ENCODE measurements at regions not wholly inside any gene's neighbourhood (a gene's known extent, or its start where the extent isn't known, plus 50 kb on each side); places are given as distances from the start of the nearest gene placed in this dataset.

DNA sequence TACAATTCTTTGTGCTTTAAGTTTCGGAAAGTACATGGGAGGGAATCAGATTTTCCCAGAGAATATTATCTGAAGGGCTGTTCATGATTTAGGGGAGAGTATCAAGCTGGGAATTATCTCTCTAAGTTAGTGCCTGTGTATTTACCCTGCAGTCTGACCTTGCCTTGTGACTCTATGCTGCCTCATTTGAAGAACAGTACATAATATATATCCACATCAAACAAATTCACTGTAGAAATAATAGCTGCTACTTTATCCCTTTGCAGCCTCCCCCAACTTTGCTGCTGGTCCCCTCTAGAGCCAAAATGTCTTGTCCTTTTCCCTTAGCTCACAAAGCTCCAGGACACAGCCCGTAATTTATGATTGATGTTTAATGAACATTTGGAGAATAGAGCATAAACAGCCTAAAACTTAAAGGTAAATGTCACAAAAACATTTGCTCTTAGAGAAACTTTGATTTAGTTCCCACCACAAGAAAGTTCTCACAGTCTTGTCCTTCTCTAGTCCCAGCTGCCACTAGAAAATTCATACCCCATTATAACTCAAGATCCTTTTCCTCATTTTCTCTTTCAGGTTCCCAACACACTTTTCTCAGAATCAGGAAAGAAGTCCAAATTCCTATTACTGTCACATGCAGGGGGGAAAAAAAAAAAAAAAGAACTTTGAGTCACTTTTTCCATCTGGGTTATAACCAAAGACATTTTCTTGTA is 1009.6 kb downstream of the FLRT2 start:
- no peak for DNase-seq

DNA sequence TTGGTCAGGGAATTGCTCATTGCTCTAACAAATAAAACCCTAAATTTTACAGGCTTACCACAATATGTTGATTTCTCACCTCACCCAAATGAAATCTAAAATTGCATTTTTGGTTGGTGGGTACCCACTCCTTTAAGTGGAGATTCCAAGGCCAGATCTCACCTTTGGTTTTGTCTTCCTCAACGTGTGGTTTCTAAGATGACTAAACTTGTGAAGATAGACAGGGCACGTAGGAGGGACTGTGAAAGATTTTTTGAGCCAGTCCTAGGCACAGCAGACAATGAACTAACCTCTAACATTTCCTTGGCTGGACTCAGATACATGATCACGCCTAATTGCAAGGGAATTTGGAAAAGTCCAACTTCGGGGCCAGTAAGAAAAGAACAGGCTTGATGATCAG is 1003.9 kb downstream of the FLRT2 start:
- DNase-seq: no peak

DNA sequence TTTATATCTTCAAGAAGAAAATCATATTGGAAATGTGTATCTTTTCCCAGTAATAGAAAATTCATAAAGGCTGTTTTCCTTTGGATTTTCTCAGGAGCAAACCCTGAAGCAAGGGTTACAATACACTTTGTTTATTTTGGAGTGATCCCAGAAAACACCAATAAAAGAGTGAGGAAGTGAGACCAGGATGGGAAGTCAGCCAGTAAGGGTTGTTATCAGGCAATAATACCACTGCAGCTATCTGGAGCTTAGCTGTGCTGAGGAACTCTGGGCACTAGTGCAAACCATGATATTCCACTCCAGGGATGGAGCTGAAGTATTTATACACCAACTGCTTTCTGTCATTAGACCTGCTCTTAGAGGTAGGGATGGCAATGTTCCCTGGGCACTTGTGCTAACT is 1002.3 kb downstream of the FLRT2 start:
- DNase-seq: no peak

DNA sequence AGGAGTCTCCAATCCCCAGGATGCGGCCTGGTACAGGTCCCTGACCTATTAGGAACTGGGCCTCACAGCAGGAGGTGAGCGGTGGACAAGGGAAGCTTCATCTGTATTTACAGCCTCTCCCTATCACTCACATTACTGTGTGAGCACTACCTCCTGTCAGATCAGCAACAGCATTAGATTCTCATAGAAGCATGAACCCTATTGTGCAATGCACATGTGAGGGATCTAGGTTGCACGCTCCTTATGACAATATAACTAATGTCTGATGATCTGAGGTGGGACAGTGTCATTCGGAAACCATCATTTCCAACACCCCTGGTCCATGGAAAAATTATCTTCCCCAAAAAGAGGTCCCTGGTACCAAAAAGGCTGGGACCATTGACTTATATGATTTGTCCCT is 1000.5 kb downstream of the FLRT2 start:
- no peak for DNase-seq

DNA sequence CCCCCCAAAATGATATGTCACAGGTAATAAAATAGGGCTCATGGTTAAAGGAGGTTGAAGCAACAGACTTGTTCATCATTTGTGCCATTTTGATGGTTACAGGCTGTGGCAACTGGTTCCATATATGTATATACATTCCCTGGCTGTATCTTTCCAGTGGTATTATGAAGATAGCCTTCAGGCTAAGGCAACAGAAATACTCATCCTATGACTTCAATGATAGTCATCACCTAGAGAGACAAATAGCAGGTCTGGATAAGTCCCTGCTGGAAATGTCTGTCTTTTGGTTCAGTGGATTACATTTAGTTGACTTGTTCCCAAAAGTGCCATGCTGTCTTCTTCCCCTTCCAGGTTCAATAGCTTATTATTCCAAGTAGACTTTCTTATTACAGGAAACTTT is 997.4 kb downstream of the FLRT2 start:
- DNase-seq: no peak

DNA sequence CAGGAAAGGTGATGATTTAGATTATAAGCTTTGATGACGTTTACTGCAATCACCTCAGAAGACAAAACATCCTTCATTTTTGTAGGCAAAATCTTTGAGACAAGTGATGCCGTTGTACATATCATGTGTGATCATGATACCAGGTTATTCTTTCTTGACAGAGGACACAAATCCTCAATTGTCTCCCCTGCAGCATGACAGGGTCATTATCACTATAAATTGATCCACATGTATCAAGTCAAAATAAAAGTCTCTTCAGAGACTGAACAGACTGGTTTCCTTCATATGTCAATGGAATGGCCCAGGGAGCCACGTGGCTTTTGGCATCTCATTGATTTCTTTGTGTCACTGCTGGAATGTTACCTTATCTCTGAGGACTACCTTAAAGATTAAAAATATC is 995.7 kb downstream of the FLRT2 start:
- DNase-seq: no peak

DNA sequence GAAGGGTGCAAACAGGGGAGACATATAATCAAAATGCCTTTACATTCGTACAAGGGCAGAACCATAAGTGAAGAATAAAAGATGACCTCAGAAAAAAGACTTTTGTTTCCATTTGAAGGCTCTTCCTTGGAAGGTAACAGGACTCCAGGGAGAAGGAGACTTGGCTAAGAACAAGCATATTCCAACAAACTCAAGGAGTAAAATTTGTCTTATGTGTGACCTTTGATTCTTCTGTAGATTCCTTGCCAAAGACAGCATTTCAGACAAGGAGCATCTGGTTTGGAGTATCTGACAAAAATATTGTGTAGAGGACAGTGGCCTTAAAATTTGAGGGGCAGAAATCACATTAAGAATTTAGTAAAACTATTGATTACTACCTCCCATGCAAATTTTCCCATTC is 991.9 kb downstream of the FLRT2 start:
- no peak for DNase-seq

DNA sequence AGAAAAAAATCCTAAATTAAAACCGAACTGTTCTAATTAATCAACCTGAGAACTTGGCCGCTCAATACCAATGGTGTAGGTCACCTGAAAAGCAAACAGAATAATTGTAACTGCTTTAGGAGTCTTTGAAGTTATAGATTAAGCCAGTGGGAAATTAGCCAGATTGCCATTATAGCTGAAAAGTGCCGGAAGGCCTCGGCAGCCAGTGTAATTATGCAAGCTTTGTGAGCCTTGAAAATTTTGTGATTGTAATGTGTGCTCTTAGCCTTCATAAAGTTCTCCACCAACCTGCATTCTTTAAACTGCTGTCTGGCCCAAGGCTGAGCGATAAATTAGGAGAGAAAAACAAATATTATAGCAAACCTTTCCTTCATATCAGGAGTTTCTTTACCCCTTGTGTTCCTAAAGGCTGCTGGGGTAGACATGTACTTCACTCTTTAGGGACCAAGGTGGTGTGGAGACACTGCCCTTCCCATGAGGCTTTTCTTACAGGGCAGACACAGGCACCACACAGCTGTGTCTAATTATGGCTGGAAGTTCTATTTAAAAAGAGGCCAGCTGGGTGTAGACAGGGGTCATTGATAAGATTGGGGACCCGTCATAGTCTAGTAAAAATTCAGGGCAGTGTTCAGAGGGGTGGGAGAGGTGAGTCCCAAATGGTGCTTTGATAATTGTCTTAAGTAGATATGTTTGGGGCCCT is 991.2 kb downstream of the FLRT2 start:
- DNase-seq: no peak

DNA sequence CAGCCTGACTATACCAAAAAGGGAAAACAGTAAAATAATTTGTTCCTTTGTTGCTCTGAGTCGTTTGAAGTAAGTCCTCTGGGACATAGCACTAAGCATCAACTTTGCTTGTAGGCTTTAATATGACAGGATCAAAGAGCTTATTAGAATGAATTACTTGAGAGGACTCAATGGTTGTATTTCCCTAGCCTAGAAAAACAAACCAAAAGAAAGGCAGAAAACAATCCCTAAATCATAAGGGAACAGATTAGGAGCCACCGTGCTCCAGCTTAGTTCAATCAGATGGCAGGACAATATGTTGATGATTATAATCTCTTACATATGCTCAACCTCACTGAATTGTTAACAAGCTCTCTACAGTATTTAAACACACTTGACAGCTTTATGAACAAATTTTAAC is 988.4 kb downstream of the FLRT2 start:
- no peak for DNase-seq

DNA sequence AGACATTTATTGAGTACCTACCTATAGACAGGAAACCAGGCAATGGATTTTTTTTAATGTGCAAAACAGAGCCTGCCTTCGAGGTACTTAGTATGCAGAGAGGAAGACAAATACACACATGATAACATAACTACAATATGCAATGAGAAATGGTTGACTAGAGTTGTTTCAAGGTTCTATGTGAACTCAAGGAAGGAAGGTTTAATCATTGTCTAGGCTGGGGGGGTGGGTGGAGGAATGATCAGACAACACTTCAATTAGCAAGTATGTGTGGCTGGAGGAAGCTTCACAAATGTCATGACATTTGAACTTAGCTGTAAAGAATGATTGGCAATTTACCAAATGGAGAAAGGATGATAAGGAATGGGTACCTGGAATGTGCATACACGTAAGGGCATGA is 985.3 kb downstream of the FLRT2 start:
- DNase-seq: no peak

DNA sequence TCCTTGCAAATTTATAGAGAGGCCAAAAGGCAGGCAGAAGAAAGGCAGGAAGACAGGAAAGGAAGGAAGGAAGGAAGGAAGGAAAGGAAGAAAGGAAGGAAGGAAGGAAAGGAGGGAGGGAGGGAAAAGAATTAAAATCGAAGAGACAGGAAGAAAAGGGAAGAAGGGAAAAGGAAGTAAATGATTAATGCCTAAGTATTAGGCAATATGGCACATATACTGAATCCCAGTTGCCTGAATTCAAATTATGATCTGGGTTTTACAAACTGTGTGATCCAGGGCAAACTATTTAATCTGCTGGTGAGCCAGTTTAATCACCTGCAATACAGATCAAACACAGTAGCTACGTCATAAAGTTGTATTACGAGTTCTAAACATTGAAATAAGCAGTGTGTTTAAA is 983.6 kb downstream of the FLRT2 start:
- DNase-seq: no peak

DNA sequence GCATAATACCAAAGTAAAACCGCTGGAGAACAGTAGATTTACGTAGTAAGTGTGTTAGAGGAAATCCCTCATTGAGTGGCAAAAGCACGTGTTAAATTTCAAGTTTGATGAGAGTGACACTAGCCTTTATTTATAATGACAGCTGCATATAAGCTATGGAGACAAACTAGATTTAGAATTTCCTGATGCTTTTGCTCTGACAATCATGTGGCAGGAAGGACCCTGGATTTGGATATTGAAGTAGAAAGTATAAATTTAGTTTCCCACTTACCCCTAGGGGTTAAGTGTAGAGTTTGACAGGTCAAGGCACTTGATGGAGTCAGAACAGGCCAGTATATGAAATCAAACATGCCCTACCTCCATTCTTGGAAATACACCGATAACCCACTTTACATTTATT is 983.1 kb downstream of the FLRT2 start:
- DNase-seq: no peak

DNA sequence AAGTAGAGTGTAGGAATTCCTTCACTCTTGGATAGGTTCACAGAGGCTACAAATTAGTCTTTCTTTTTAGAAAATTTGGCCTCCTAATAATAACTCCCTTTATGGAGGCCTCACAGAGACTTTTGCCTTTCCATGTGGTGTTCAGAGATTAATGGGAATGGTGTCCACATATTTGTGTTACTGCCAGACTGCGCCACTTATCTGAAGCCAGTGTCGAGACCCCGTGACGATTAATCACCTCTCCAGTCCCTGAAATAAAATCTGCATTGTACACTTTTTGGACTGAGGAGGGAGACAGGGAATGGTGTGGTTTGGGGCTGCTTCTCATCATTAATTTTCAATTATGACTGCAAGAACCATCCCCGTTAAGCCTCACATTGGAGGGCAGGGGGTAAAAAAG is 980.5 kb downstream of the FLRT2 start:
- no peak for DNase-seq

DNA sequence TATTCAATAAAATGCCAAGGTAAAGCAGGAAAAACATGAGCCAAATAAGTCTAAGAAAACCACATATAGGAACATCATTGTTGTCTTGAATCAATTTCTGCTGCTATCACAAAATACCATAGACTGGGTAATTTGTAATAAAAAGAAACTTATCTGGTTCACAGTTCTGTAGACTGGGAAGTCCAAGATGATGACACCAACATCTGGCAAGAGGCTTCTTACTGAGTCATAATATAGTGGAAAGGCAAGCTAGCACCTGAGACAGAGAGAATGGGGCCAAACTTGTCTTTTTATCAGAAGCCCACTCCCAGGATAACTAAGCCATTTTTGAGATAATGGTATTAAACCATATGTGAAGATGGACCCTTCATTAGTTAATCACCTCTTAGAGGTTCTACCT is 975.9 kb downstream of the FLRT2 start:
- no peak for DNase-seq

DNA sequence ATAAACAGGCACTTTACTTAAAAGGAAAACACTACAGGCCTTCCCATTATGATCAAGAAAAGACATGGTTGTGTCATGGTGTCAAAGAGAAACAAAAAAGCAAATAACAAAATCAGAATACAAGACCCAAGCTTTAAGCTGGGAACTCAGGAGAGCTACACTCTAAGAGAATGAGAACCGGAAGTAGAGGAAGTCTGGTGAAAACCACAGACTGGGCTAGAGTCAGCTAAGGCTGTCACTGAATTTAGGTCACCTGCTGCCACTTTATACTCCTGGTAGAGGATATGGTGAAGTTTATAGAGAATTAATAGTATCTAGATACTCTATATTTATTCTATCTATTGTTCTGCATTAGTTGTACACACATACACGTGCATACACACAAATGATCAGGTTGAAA is 971.7 kb downstream of the FLRT2 start:
- peak; percentile 4 for DNase-seq

DNA sequence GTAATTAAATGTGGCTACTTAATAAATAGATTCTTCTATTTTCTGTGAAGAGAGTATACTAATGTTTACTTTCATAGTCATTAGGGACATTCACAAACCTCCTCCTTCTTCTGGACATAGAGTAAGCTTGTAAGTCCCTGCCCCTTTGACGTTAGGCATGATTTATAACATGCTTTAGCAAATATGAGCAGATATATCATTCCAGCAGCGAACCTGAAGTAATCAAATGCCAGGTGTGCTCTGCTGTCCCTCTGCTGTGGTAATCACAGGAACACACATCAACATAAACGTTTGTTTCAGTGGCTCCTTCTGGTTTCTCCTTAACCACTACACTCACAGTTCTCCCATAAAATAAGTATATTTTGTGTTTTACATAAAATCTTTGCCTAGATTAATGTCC is 961.8 kb downstream of the FLRT2 start:
- DNase-seq: no peak

DNA sequence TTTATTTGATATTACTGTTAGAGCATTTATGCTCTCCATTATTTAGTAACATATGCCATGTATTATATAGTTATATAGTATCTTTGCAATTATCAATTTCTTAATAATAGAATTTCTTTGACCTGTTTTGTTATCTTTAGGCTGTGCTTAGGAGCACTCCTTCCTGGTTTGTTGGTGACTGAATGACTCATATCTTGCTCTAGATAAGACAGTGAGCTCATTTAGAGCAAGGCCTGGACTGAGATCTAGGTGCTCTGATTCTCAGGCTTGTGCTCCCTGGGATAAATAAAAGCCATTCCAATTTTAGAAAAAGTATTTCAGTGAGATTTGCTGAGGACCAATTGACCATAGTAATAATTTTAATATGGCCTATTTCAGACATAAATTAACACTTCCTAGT is 951.2 kb downstream of the FLRT2 start:
- no peak for DNase-seq

DNA sequence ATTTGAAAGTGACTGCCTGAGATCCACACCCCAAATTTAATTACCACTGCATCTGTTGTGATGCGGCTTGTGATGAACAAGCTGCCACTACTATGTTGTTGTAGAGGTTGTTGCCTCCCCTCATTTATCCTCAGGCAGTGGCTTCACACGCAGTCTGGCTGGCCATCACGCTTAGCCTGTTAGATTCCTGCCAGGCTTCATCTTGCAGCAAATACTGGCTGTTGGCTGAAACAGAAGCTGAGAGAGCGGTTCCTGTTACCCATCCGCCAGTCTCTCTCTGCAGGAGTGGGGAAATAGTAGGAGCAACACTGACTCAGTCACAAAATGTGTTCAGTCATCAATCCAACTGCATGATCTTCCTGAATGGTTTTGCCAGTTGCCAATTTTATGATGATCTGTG is 934.4 kb downstream of the FLRT2 start:
- no peak for DNase-seq

DNA sequence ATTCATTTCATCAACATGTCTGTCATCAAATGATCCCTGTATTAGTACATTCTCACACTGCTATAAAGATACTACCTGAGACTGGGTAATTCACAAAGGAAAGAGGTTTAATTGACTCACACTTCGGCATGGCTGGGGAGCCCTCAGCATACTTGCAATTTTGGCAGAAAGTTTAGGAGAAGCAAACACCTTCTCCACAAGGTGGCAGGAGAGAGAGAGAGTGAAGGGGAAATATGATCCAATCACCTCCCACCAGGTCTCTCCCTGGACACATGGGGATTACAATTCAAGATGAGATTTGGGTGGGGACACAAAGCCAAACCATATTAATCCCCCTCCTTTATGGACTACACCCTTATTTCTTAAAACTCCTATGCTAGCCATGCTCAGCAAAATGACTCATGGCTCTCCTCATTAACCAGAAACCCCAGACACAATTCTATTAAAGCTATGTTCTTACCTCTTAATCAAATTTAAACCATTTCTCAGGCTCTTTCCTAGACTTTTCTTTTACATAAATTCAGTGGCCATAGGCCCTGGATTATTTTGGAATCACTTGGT is 932.3 kb downstream of the FLRT2 start:
- peak; percentile 28 for DNase-seq

DNA sequence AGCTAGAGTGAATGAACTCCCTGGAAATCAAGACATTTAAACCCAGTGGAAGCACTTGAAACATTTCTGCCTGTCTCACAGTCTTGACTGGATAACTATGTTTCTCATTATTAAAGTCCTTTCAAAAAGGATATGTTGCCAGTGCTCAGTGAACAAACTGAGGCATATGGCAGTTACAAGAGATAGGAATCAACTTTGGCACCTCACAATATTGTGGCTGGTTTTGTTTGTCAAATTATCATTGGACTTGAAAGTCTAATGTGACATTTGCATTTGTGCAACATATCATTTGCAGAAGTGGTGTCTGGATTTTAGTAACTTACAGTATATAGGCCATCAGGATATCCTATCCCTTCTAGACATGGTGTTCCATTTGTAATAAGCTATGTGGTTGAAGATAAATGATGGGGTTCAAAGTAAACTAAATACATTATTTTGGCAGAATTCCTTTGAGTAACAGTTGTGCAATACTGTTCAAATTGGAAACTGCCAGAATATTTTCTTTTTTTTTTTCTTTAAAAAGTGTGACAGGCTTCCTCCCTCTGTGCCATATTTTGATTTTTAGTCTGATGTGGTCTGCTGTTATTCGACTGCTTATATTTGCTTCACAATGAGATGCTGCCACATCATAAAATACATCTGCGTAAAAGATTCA is 927.7 kb downstream of the FLRT2 start:
- DNase-seq: no peak

DNA sequence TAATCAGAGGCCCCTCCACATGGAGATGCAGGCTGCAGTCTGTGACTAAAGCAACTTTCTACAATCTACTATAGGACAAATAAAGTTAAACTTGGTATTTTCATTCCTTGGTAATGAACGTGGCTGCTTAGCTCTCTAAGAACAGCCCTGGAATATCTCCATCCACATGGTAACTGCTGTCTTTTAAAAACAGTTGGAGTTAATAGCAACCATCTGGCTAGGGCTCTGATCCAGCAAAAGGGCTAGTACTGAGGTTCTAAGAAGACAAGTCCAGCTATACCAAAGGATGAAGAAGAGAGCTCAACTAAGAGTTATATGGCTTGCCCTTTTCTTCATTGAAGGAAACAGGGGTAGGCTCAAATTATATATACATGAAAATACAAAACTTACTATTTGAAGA is 920.1 kb downstream of the FLRT2 start:
- DNase-seq: no peak

DNA sequence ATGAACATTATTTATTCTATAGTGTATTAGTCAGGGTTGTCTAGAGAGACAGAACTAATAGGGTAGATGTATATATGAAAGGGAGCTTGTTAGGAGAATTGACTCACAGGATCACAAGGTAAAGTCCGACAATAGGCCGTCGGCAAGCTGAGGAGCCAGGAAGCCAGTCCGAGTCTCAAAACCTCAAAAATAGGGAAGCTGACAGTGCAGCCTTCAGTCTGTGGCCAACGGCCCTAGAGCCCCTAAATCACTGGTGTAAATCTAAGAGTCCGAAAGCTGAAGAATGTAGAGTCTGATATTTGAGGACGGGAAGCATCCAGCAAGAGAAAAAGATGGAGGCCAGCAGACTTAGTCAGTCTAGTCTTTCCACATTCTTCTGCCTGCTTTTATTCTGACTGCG is 912.2 kb downstream of the FLRT2 start:
- no peak for DNase-seq

DNA sequence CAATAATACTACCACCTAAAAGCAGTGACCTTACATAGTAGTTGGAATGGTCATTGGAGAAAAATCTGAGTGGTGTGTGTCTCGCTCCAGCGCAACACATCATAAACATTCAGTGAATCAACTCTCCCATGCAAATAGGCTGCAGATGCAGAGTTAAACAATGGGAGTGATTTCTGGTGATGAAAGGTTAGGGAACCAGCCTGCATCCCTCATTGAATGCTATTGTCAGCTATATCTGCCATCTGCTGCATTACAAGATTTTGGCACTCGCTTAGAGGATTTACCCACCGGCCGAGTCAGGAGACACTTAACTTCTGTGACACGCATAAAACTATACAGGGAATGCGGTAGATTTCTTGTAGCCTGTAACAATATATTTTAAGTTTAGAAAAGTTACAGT is 900.9 kb downstream of the FLRT2 start:
- no peak for DNase-seq

DNA sequence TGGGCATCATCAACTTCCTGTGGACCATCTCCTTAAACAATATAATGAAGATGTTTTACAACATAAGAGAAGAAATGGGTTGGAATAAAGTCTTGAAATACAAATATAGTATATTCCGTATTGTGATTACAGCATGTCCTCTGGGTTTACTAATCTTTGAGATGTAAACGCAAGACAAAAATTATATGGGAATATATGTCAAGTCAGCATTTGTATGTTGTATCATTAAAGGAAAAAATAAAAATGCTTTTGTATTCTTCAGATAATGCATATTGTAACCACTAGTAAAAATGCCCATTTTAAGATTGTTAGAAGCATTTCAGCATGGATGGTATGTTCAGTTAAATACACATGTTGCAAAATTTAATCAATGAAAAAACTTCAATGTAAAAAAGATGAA is 893.3 kb downstream of the FLRT2 start:
- no peak for DNase-seq

All from hematopoietic multipotent progenitor cell treated with erythropoietin and hydrocortisone succinate and interleukin-3 and kit ligand, for 8 days (in vitro differentiated cells).